ENCODE measurements at regions not wholly inside any gene's neighbourhood (a gene's known extent, or its start where the extent isn't known, plus 50 kb on each side); places are given as distances from the start of the nearest gene placed in this dataset.

DNA sequence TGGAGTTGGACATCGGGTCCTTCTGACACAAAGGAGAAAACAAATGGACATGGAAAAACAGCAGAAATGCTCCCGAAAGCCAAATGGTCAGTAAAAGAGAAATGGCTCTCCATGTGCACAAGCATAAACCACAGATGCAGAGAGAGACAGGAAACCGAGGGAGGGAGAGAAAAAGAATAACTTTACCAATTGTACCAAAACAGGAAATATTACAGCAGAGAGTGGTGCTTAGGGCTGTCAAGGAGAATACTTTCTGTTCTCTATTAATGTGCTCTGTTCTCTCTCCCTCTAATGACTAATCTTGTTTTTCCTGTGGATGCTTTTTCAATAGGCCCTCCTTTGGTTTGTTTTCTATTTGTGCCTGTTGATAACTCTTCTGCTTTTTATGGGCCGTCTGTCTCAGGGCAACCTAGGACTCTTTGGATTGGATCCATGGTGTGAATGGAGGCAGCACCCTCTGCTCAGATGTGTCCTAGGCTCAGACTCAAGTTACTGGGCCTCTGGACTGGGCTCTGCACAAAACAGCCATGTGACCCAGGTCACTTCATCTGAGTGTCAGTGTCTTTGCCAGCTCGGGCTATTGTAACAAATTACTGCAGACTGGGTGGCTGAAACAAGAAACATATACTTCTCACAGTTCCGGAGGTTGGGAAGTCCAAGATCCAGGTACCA lies 663.0 kb downstream of the NPHP4 start:
- WGBS (ENCODE audit: insufficient coverage, insufficient replicate concordance, low lambda C conversion rate, missing lambda C conversion rate) = 8% methylated on average over 6 of the region's 6 CpGs
- RAD21 ChIA-PET (ENCODE audit: unreplicated experiment) = no interaction called here

More for the DNA sequence above, 663.0 kb downstream of the NPHP4 start:
- DNase-seq (ENCODE audit: low read depth, low spot score) (no peak), FAIRE-seq (no peak), ATAC-seq (no peak)
- ChIA-PET POLR2A (no interaction called here), CTCF (no interaction called here), SMC1A (ENCODE audit: uncharacterized antibody, unreplicated experiment) (no interaction called here)
- H3K9ac ChIP-seq (ENCODE audit: control insufficient read depth, insufficient read depth, low read length) = no peak overlapping the region
- H3K27ac ChIP-seq (ENCODE audit: control insufficient read depth, insufficient read depth) = no peak overlapping the region
- no TSS peak for BruUV-seq (replicated peaks)
- no peaks in the 10 kb centered on the region for H3K79me2 ChIP-seq (ENCODE audit: control insufficient read depth, insufficient read depth, low read length)
- intact Hi-C loops (cut with micrococcal nuclease; ENCODE audit: unreplicated experiment) = no loop called here
- H3K27me3 ChIP-seq (replicated peaks in 1 of 2; ENCODE audit: control insufficient read depth in 2 of 2, insufficient read depth in 2 of 2, low read length in 1 of 2) = no peaks in the 10 kb centered on the region
- H3K4me2 ChIP-seq (ENCODE audit: control insufficient read depth, insufficient read depth) = no peak overlapping the region
- H3K9me3 ChIP-seq (replicated peaks; ENCODE audit: control insufficient read depth, insufficient read depth, low read length) = no peaks in the 10 kb centered on the region; the same call in 2 of the 3 replicates
- in situ Hi-C loops (cut with MboI) = no loop called here
- no peaks in the 10 kb centered on the region for H3K36me3 ChIP-seq (ENCODE audit: control insufficient read depth in 2 of 2, insufficient read depth in 2 of 2, low read length in 1 of 2)
- H4K20me1 ChIP-seq (ENCODE audit: control insufficient read depth, insufficient read depth) = no peaks in the 10 kb centered on the region
- no peak overlapping the region for H3K4me3 ChIP-seq
- no peak overlapping the region for H2AFZ ChIP-seq (ENCODE audit: control insufficient read depth, low read depth, low read length)
- no peaks in the 10 kb centered on the region for H3K4me1 ChIP-seq (ENCODE audit: control insufficient read depth, insufficient read depth, low read length)
- TF ChIP-seq NFYA (IDR thresholded peaks at IDR 0.05; ENCODE audit: borderline replicate concordance, low read depth, low read length) = no peak
- TF ChIP-seq, protein P1, sequence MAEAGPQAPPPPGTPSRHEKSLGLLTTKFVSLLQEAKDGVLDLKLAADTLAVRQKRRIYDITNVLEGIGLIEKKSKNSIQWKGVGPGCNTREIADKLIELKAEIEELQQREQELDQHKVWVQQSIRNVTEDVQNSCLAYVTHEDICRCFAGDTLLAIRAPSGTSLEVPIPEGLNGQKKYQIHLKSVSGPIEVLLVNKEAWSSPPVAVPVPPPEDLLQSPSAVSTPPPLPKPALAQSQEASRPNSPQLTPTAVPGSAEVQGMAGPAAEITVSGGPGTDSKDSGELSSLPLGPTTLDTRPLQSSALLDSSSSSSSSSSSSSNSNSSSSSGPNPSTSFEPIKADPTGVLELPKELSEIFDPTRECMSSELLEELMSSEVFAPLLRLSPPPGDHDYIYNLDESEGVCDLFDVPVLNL (IDR thresholded peaks at IDR 0.05; ENCODE audit: low read depth, low read length) = no peak
- TF ChIP-seq SUPT20H (IDR thresholded peaks at IDR 0.05; ENCODE audit: borderline replicate concordance, control insufficient read depth, low read depth, low read length) = no peak
- TF ChIP-seq RUNX3 (IDR thresholded peaks at IDR 0.05; ENCODE audit: low read length) = no peak
- TF ChIP-seq PAX5 (IDR thresholded peaks at IDR 0.05; ENCODE audit: borderline replicate concordance, low read depth, low read length) = no peak
- TF ChIP-seq, protein P2, sequence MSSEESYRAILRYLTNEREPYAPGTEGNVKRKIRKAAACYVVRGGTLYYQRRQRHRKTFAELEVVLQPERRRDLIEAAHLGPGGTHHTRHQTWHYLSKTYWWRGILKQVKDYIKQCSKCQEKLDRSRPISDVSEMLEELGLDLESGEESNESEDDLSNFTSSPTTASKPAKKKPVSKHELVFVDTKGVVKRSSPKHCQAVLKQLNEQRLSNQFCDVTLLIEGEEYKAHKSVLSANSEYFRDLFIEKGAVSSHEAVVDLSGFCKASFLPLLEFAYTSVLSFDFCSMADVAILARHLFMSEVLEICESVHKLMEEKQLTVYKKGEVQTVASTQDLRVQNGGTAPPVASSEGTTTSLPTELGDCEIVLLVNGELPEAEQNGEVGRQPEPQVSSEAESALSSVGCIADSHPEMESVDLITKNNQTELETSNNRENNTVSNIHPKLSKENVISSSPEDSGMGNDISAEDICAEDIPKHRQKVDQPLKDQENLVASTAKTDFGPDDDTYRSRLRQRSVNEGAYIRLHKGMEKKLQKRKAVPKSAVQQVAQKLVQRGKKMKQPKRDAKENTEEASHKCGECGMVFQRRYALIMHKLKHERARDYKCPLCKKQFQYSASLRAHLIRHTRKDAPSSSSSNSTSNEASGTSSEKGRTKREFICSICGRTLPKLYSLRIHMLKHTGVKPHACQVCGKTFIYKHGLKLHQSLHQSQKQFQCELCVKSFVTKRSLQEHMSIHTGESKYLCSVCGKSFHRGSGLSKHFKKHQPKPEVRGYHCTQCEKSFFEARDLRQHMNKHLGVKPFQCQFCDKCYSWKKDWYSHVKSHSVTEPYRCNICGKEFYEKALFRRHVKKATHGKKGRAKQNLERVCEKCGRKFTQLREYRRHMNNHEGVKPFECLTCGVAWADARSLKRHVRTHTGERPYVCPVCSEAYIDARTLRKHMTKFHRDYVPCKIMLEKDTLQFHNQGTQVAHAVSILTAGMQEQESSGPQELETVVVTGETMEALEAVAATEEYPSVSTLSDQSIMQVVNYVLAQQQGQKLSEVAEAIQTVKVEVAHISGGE (CRISPR knock-in tag; IDR thresholded peaks at IDR 0.05) = no peak
- no peak for TF ChIP-seq SIN3A (IDR thresholded peaks at IDR 0.05; ENCODE audit: low read depth, low read length)
- TF ChIP-seq, protein P3, sequence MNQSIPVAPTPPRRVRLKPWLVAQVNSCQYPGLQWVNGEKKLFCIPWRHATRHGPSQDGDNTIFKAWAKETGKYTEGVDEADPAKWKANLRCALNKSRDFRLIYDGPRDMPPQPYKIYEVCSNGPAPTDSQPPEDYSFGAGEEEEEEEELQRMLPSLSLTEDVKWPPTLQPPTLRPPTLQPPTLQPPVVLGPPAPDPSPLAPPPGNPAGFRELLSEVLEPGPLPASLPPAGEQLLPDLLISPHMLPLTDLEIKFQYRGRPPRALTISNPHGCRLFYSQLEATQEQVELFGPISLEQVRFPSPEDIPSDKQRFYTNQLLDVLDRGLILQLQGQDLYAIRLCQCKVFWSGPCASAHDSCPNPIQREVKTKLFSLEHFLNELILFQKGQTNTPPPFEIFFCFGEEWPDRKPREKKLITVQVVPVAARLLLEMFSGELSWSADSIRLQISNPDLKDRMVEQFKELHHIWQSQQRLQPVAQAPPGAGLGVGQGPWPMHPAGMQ (IDR thresholded peaks at IDR 0.05; ENCODE audit: borderline replicate concordance) = no peak
- TF ChIP-seq, protein P4, sequence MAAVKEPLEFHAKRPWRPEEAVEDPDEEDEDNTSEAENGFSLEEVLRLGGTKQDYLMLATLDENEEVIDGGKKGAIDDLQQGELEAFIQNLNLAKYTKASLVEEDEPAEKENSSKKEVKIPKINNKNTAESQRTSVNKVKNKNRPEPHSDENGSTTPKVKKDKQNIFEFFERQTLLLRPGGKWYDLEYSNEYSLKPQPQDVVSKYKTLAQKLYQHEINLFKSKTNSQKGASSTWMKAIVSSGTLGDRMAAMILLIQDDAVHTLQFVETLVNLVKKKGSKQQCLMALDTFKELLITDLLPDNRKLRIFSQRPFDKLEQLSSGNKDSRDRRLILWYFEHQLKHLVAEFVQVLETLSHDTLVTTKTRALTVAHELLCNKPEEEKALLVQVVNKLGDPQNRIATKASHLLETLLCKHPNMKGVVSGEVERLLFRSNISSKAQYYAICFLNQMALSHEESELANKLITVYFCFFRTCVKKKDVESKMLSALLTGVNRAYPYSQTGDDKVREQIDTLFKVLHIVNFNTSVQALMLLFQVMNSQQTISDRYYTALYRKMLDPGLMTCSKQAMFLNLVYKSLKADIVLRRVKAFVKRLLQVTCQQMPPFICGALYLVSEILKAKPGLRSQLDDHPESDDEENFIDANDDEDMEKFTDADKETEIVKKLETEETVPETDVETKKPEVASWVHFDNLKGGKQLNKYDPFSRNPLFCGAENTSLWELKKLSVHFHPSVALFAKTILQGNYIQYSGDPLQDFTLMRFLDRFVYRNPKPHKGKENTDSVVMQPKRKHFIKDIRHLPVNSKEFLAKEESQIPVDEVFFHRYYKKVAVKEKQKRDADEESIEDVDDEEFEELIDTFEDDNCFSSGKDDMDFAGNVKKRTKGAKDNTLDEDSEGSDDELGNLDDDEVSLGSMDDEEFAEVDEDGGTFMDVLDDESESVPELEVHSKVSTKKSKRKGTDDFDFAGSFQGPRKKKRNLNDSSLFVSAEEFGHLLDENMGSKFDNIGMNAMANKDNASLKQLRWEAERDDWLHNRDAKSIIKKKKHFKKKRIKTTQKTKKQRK (IDR thresholded peaks at IDR 0.05; ENCODE audit: low read depth, low read length) = no peak
- no peak for TF ChIP-seq IKZF1 (conservative IDR thresholded peaks at IDR 0.05)
- TF ChIP-seq ATF7 (IDR thresholded peaks at IDR 0.05; ENCODE audit: low read depth) = no peak
- TF ChIP-seq SREBF1 (IDR thresholded peaks at IDR 0.05; ENCODE audit: low read length) = no peak
- no peak for TF ChIP-seq ZNF207 (IDR thresholded peaks at IDR 0.05; ENCODE audit: borderline replicate concordance)
